ENCODE measurements at regions not wholly inside any gene's neighbourhood (a gene's known extent, or its start where the extent isn't known, plus 50 kb on each side); places are given as distances from the start of the nearest gene placed in this dataset.

GRCh38 chr3:124522082-124522625, 208.1 kb upstream of the UMPS start (continued):
- TF ChIP-seq EP300 (IDR thresholded peaks at IDR 0.05; ENCODE audit: borderline replicate concordance in 1 of 2, low read depth in 2 of 2, low read length in 2 of 2) (no peak), TAF7 (optimal IDR thresholded peaks at IDR 0.05; ENCODE audit: borderline replicate concordance, low read depth, low read length) (no peak), SAP30 (IDR thresholded peaks at IDR 0.05; ENCODE audit: insufficient read depth, insufficient replicate concordance, low read length) (no peak), KDM4A (IDR thresholded peaks at IDR 0.05; ENCODE audit: low read depth, low read length, severe bottlenecking) (no peak)
